GM18909 (cell line): ENCODE measurements at regions not wholly inside any gene's neighbourhood (a gene's known extent, or its start where the extent isn't known, plus 50 kb on each side); places are given as distances from the start of the nearest gene placed in this dataset.
"Not testable (repeated sequence)": the region's sequence is repeated elsewhere in the genome, so short reads cannot be mapped to it uniquely, and the experiment has no call there.

Experiments
- ATAC-seq: cut with Tn5 transposase; IDR thresholded peaks from one replicate; pipeline ENCODE4 v1.9.1; 2021; ENCODE audit warnings: mild to moderate bottlenecking; ENCODE audit not compliant: unreplicated experiment, poor library complexity

DNA sequence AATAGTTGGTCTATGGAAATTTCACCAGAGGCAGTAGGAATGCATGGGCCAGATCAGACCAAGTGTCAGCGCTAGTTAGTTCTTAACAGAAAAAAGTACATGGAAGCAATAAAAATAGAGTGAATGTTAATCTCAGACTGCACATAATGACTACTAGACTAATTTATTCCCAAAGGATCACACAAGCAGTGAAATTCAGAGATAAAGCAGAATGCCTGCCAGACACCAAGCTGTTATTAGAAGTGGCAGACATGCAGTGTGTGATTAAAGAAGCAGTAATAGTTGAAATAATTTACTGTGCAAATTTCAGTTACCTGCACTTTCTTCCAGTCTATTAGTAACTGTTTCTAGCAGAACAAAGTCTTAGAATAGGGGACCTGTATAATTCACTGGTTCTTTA is 1024.2 kb downstream of the CDH9 start:
- no peak for ATAC-seq

- ATAC-seq: no peak
Measured at GRCh38 chr5:26012078-26012477, 1026.3 kb downstream of the CDH9 start.

DNA sequence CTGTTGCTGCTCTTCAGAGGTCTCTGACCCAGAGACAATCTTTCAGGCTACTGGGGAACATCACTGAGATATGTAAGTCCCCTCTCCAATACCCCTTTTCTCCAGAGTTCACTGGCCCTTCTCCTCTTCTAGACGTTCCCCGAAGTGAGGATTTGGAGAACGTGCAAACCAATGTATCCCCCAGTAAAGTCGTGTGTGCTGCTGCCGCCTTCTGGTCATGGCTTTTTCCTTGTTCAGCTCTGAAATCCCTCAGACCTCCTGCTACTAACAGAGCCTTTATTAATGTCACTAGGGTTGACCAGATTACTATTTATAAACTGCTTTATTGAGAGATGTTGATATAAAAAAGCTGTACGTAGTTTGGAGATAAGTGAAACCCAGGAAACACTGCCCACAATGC is 1028.6 kb downstream of the CDH9 start:
- ATAC-seq: no peak

DNA sequence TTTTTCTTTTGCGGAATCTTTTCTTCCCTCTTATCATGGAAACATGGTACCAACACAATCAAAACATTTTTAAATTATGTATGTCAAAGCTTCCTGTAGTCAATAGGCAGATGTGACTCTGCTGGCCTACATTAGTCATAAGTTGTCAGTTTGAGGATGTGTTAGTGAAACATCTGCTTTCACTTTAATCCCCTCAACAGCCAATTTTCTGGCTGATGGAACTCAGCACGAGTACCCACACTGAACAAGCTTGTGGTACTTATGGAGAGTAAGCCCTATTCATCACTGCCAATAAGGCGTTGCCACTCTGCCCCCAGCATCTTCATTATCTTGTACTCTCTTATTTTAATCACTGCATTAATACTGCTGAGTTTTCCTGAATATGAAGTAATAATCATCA is 1034.4 kb downstream of the CDH9 start:
- ATAC-seq: no peak

DNA sequence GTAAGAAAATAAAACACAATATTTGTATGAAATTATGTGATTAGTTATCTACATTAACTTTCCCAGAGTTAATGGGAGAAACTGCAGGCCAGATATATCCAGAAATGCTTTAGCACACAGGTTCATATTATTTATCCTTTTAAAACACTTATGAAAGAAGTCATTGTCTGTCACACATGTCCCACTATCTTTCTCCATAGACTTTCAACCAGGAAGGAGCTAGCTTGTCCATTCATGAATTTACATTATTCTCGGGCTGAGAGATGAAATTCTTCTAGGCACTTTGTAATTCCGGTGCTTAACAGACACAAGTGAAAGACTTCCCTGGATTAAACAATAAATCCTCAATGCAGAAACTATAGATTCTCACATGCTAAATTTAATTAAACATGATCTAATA is 1043.2 kb downstream of the CDH9 start:
- ATAC-seq: no peak

DNA sequence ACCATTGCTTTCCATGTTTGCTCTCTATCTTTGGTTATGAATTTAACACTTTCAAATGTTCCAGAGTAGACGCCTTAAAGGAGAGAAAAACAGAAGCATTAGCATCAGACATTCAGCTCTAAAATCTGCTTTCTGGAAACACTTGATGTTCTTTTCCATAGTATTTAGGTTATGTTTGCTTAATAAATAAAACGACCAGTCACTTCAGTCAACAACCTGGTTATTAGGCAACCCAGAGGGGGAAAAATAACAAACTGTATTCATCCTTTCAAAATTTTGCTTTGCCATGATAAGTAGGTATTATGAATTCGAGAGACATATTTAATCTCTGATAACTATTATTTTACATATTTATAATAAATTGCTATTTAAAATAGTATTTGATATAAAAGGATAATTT is 1044.7 kb downstream of the CDH9 start:
- no peak for ATAC-seq

DNA sequence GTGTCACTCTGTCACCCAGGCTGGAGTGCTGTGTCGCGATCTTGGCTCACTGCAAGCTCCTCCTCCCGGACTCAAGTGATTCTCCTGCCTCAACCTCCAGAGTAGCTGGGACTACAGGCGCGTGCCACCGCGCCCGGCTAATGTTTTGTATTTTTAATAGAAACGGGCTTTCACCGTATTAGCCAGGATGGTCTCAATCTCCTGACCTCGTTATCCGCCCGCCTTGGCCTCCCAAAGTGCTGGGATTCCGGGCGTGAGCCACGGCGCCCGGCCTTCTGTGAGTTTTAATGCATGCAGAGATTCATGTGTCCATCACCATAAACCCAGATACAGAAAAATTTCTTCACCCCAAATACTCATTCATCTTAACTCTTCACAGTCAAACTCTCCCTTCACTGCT is 1046.7 kb downstream of the CDH9 start:
- no peak for ATAC-seq

GRCh38 chr5:25990771-25991170 is 1047.6 kb downstream of the CDH9 start:
- ATAC-seq: no peak

- no peak for ATAC-seq
Measured at GRCh38 chr5:25979086-25979485, 1059.3 kb downstream of the CDH9 start.

DNA sequence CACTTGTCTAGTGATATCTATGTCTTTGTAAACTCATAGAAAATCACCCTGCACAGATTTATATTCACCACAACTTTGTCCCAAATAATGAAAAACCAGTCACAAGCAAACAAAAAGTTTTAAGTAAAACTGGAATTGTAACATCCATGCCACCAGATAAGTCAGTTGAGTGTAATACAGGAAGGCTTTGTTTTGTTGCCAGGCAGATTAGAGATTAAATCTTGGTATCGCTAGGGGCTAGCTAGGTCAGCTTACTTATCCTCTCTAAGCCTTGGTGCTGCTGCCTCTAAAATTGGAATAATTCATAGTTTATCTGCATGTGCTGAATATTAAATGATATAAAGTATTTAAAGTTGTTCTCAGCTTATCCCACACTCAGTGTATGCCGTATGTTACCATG is 1062.5 kb downstream of the CDH9 start:
- ATAC-seq: no peak

DNA sequence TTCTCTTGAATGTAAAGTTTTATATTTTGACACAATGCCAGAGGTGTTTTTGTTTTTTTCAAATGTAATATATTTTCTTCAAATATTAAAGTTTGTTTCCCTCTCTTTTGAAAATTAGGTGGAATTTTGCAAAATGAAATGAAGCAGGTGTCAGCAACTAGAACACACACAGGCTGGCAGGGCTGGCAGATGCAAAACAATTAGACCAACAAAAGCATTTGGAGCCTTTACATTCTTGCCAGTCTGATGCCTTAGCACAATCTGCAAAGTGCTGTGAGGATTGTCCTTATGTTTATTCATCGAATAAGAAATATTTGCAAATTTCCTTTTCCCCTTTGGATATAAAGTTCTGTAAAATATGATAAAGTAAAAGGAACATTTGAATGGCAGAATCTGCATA is 1063.9 kb downstream of the CDH9 start:
- no peak for ATAC-seq

- no peak for ATAC-seq
Measured at GRCh38 chr5:25970906-25971489, 1067.4 kb downstream of the CDH9 start.

- ATAC-seq: not testable (repeated sequence)
Measured at GRCh38 chr5:25969042-25969441, 1069.3 kb downstream of the CDH9 start.

- ATAC-seq: no peak
Measured at GRCh38 chr5:25964009-25964372, 1074.4 kb downstream of the CDH9 start.

DNA sequence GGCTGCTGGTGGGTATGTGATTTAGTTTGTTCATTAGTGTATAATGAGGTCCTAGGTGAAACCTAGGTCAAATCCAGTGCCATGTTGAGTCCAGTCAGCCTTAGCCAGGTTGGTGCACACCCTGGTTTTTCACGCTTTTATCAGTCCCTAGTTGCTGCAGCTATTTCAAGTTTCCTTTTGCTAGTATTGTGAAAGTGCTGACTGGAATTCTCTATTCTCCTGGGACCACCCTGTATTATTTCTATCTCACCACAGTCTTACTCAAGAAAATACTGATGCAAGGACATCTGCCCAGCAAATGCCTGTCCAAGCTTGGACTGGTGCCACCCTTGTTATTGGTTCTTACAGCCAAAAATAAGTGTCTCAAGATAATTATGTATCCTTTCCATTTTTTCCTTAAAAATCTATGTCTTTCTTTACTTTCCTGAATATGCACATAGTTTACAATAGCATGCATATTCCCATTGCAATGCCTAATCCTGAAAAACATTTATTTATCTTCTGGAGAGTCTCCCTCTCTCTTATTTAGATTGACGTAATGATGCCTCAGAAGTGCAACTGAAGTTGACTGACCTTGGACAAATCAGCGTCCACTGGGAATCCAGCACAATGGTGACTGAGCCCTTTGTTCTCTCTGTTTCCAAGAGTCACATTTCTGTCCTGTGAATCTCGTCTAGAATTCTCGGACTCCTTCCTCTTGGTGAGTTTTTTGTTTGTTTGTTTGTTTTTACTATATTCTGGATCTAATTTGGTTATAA is 1075.0 kb downstream of the CDH9 start:
- ATAC-seq: no peak

DNA sequence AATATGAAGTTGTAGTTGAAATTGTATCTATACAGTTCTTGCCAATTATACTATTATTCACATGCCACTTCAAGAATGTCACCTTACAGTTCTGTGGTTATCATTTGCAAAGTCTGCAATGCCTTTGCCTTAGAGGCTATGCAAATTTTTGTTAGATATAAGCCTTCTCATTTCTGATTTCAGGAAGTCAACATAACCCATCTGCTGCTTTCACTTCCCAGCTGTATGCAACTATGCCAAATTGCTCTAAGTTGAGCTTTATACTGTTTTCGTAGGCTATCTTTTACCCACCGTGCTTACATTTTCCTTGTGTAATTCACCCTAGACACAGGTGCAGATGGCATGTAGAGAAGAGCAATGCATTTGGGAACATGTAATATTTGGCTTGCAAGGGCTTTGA is 1083.0 kb downstream of the CDH9 start:
- ATAC-seq: no peak

DNA sequence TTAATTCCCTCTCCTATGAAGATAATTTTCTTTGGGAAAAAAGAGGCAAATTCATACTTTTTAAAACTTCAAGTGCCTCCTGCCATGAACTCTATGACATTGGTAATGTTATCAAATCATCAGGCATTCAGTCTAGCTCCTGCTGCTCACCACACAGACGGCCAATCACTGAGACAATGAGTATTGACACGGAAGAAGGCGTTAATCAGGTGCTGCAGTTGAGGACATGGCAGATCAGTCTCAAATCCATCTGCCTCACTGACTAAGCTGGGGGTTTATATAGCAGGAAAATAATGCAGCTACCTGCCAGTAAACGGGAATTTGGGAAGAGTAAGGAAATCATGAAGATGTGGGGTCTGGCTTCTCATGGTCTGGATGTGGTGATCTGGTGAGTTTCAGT is 1087.7 kb downstream of the CDH9 start:
- ATAC-seq: no peak

DNA sequence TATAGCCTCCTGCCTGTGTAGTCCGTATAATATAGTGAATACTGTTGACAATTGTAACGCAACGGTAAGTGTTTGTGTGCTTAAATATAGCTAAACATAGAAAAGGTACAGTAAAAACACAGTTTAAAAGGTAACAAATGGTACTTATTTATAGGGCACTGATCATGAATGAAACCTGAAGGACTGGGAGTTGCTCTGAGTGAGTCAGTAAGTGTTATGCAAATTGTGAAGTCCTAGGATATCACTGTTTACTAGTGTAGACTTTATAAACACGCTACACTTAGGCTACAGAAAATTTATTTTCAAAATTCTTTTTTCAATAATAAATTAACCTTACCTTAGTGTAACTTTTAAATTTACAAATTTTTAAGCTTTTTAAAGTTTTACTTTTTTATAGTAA is 1090.1 kb downstream of the CDH9 start:
- no peak for ATAC-seq

DNA sequence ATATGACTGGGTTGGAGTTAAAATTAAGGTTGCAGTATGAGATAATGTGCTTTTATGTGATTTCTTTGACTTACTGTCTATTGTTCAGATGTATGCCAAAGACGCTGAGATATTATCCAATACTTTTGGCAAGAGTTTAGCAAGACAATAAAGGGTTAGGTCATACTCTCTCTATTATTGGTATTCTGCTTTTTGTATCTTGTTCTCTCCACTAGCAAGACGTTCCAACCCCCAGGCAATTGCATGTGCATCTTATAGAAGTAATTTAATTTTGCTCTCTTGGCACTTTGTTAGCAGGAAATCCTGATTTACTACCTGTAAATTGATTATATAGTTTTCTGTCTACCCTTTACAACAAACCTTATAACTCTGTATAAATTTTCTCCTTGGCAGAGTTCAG is 1093.6 kb downstream of the CDH9 start:
- ATAC-seq: no peak

GRCh38 chr5:25909163-25909562 is 1129.2 kb downstream of the CDH9 start:
- no peak for ATAC-seq

- no peak for ATAC-seq
Measured at GRCh38 chr5:25905646-25906045, 1132.7 kb downstream of the CDH9 start.

DNA sequence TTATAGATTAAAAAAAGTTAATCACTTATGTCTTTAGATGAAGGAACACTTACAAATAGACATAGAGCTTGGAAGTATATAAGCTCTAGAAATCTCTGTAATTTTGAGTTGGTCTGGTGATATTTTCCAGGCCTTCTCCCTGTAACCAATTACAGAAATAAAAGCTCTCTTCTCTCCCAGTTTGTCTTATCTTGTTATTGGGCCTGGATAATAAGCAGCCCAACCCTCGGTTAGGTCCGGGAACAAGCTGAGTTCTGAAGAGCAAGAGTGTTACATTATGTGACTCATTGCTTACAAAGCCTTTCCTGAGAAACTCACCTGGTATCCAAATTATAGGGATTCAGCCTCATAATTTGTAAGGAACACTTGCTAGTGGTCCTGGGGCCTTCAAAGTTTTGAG is 1146.2 kb downstream of the CDH9 start:
- ATAC-seq: no peak
